ENCODE measurements at regions not wholly inside any gene's neighbourhood (a gene's known extent, or its start where the extent isn't known, plus 50 kb on each side); places are given as distances from the start of the nearest gene placed in this dataset.

DNA sequence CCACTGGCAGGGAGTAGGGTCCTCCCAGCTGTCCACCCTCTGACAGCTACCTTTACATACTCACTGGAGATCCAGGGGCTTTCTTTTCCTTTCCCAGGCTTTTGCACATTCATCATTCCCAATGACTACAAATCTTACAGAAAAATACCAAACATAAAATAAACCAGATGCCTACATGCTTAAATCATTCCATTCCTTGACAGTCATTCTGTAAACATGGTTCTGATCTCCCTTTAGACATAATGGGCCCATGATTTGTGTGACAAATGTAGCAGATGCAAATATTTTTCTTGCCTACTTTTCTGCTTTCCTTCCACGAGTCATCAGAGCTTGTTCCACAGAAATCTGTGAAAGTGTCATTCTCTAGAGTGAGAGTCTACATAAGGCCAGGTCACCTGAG is 207.0 kb downstream of the IDS start:
- TF ChIP-seq POLR2A (IDR thresholded peaks at IDR 0.05), result no peak
- TF ChIP-seq, protein P1, sequence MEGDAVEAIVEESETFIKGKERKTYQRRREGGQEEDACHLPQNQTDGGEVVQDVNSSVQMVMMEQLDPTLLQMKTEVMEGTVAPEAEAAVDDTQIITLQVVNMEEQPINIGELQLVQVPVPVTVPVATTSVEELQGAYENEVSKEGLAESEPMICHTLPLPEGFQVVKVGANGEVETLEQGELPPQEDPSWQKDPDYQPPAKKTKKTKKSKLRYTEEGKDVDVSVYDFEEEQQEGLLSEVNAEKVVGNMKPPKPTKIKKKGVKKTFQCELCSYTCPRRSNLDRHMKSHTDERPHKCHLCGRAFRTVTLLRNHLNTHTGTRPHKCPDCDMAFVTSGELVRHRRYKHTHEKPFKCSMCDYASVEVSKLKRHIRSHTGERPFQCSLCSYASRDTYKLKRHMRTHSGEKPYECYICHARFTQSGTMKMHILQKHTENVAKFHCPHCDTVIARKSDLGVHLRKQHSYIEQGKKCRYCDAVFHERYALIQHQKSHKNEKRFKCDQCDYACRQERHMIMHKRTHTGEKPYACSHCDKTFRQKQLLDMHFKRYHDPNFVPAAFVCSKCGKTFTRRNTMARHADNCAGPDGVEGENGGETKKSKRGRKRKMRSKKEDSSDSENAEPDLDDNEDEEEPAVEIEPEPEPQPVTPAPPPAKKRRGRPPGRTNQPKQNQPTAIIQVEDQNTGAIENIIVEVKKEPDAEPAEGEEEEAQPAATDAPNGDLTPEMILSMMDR (IDR thresholded peaks at IDR 0.05), result no peak

Data from thyroid gland (tissue), 4 donors.